ENCODE measurements at regions not wholly inside any gene's neighbourhood (a gene's known extent, or its start where the extent isn't known, plus 50 kb on each side); places are given as distances from the start of the nearest gene placed in this dataset.
"Not testable (repeated sequence)": the region's sequence is repeated elsewhere in the genome, so short reads cannot be mapped to it uniquely, and the experiment has no call there.

DNA sequence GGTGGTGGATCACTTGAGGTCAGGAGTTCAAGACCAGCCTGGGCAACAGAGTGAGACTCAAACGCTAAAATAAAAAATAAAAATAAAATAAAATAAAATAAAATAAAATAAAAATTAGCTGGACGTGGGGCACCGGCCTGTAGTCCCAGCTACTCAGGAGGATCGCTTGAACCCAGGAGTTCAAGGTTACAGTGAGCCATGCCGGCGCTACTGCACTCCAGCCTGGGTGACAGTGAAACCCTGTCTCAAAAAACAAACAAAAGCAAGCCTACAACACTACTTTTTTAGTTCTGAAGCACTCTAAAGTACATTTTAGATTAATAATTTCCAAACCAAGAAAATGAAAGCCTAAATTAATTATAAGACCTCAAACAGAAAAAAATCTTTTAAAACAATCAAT is 56.2 kb upstream of the ZSCAN2 start:
- DNase-seq (ENCODE audit: low read depth in 2 of 2): not testable (repeated sequence)

DNA sequence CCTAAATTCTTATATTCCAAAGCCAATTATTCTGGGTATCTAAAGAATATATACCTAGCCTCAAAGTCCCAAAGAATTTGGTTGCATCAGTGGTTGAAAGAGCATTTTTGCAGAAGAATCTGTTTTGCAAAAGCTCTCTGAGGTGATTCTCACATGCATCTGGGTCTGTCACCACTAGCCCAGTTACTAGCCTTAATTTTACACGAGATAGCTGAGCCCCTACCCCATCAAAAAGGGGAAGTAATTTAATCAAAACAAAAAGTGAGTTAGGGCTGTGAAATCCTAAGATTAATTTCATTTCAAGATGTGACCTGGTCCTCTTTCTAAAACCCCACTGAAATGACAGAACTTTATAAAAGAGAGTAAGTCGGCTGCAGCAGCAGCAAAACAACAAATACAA is 53.7 kb upstream of the ZSCAN2 start:
- DNase-seq (ENCODE audit: low read depth in 2 of 2): not testable (repeated sequence)

DNA sequence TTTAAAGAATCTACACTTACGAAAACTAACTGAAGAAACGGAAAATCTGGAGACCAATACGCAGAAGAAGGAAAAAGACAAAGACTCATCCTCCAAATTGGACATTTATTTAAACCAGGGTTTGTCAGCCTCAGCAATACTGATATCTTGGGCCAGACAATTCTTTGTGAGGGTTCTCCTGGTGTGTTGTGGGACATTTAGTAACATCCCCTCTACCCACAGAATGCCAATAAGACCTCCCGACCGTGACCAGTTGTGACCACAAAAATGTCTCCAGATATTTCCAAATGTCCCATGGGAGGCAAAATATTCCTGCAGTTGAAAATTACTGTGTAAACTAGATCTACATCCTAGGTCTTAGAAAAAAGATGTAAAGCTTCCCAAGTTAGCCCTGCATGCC is 50.3 kb upstream of the ZSCAN2 start:
- DNase-seq (ENCODE audit: low read depth in 2 of 2): peak; percentile 45 to 57

All from fibroblast of skin of left biceps (primary cell).